HCT116 (cell line): ENCODE measurements at regions not wholly inside any gene's neighbourhood (a gene's known extent, or its start where the extent isn't known, plus 50 kb on each side); places are given as distances from the start of the nearest gene placed in this dataset.

Source experiments
- CTCF ChIP-seq, 3 experiments: fragments of 200-600 bp in 1 of 3; sonication (generic) in 1 of 3; IDR thresholded peaks in 2 of 3; conservative IDR thresholded peaks in 1 of 3; 2 replicates each; pipeline ENCODE4 v1.5.1; 2012 to 2017; ENCODE audit warnings: low read depth in 2 of 3, low read length in 2 of 3, antibody characterized with exemption in 1 of 3, borderline replicate concordance in 1 of 3, control low read depth in 1 of 3, mild to moderate bottlenecking in 1 of 3, mixed read lengths in 1 of 3, mixed run types in 1 of 3, moderate library complexity in 1 of 3; ENCODE audit not compliant: insufficient read depth in 1 of 3
- EZH2 ChIP-seq: fragments of 200-600 bp; sonication (generic); IDR thresholded peaks from 2 replicates; pipeline ENCODE4 v1.6.1; 2017; ENCODE audit warnings: antibody characterized with exemption, mixed run types
- EZH2phosphoT487 ChIP-seq: fragments of 200-600 bp; IDR thresholded peaks from 2 replicates; pipeline ENCODE4 v1.6.1; 2018; ENCODE audit warnings: antibody characterized with exemption, borderline replicate concordance
- MAX ChIP-seq: IDR thresholded peaks from 2 replicates; pipeline ENCODE4 v1.6.1; 2012
- POLR2A ChIP-seq: IDR thresholded peaks from 2 replicates; pipeline ENCODE4 v1.7.0; 2011; ENCODE audit warnings: borderline replicate concordance; ENCODE audit not compliant: insufficient read depth, insufficient read length; ENCODE audit errors: extremely low read depth
- POLR2AphosphoS5 ChIP-seq: IDR thresholded peaks from 2 replicates; pipeline ENCODE4 v1.6.1; 2011; ENCODE audit warnings: mild to moderate bottlenecking, low read depth, low read length, moderate library complexity
- RAD21 ChIP-seq: IDR thresholded peaks from 2 replicates; pipeline ENCODE4 v1.6.1; 2012; ENCODE audit warnings: low read depth, mild to moderate bottlenecking
- REST ChIP-seq: IDR thresholded peaks from 2 replicates; pipeline ENCODE4 v1.6.1; 2012; ENCODE audit warnings: low read depth
- ZBTB33 ChIP-seq: IDR thresholded peaks from 2 replicates; pipeline ENCODE4 v1.6.1; 2011; ENCODE audit warnings: mild to moderate bottlenecking, low read length, moderate library complexity; ENCODE audit not compliant: insufficient replicate concordance; ENCODE audit errors: extremely low read depth

GRCh38 chr11:92129811-92130210, 94.8 kb upstream of the FAT3 start:
- TF ChIP-seq EZH2 (no peak), REST (no peak), MAX (no peak), ZBTB33 (no peak), CTCF (IDR thresholded peaks at IDR 0.05 in 2 of 3, conservative IDR thresholded peaks at IDR 0.05 in 1 of 3; ENCODE audit: borderline replicate concordance in 1 of 3, insufficient read depth in 1 of 3, low read depth in 2 of 3, low read length in 2 of 3) (no peak), RAD21 (no peak), POLR2A (no peak), EZH2phosphoT487 (no peak), POLR2AphosphoS5 (no peak)
